Ectodermal cell (in vitro differentiated cells): ENCODE measurements at regions not wholly inside any gene's neighbourhood (a gene's known extent, or its start where the extent isn't known, plus 50 kb on each side); places are given as distances from the start of the nearest gene placed in this dataset.
A peak's percentile ranks its signal among the peaks of the same experiment; 100 is the strongest.

ENCODE experiments used
- H3K27ac ChIP-seq: 2 replicates; pipeline ENCODE4 v1.7.0; 2013; ENCODE audit warnings: mild to moderate bottlenecking, low read depth, low read length; ENCODE audit not compliant: insufficient read depth, poor library complexity, severe bottlenecking
- H3K27me3 ChIP-seq: 2 replicates; pipeline ENCODE4 v1.7.0; 2013; ENCODE audit warnings: mild to moderate bottlenecking, low read length; ENCODE audit not compliant: insufficient read depth, control insufficient read depth, poor library complexity, severe bottlenecking
- H3K36me3 ChIP-seq: one replicate; pipeline ENCODE4 v1.7.0; 2013; ENCODE audit warnings: low read length; ENCODE audit not compliant: control insufficient read depth, insufficient read depth
- H3K4me1 ChIP-seq: one replicate; pipeline ENCODE4 v1.7.0; 2013; ENCODE audit warnings: low read length; ENCODE audit not compliant: control insufficient read depth, insufficient read depth
- H3K4me3 ChIP-seq: 2 replicates; pipeline ENCODE4 v1.7.0; 2013; ENCODE audit warnings: low read depth, low read length, control low read depth; ENCODE audit not compliant: insufficient read depth
- H3K9me3 ChIP-seq: 2 replicates; pipeline ENCODE4 v1.7.0; 2013; ENCODE audit warnings: mild to moderate bottlenecking, low read length, moderate library complexity; ENCODE audit not compliant: control insufficient read depth
- WGBS, 2 experiments: methylation state at CpG; one replicate each; pipeline ENCODE4 v1.1.7; 2013; ENCODE audit warnings: missing lambda C conversion rate in 2 of 2; 5-methylcytosine and 5-hydroxymethylcytosine counted together

DNA sequence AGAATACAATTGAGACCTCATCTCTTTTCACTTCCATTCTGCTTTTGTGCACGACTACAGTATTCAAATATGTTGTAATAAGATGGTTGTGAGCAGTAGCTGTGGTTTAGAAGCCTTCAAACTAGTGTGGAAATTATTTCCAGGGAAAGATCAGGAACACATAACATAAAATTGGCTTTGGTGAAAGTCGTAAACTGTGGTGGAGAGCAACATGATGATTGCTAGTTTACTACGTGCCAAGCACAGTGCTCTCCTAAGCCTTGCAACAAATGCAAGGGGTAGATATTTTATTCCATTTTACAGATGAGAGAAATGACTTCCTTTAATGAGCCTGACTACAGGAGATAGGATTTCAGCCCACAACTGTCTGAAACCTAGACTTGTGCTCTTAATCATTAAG lies 172.4 kb upstream of the LMNTD1 start:
- no peaks in the 10 kb centered on the region for H3K27me3 ChIP-seq
- no peaks in the 10 kb centered on the region for H3K36me3 ChIP-seq
- no peaks in the 10 kb centered on the region for H3K9me3 ChIP-seq
- H3K4me1 ChIP-seq = no peaks in the 10 kb centered on the region
- H3K4me3 ChIP-seq = no peak overlapping the region
- 94 to 96% methylated on average over 3 of the region's 3 CpGs for whole genome bisulfite sequencing, 2 experiments
- H3K27ac ChIP-seq = no peak overlapping the region

DNA sequence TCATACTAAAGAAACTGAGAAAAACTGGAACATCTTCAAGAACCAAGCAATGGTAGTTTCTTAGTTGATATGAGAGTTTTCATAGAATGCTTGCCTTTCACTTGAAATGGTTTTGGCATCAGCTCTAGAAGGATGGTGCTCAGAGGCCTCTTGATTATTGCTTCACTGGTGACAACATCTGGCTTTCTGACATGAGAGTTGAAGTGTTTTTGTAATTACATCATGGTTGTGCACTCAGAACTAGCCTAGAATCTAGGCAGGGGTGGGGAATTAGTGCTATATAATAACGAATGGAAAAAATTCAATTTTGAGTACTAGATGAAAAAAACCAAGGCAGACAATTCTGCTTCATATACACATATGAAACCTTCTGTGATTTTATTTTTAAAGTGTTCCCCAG lies 172.8 kb upstream of the LMNTD1 start:
- H3K27me3 ChIP-seq = no peaks in the 10 kb centered on the region
- H3K4me3 ChIP-seq = no peak overlapping the region
- no peaks in the 10 kb centered on the region for H3K36me3 ChIP-seq
- H3K27ac ChIP-seq = no peak overlapping the region
- no peaks in the 10 kb centered on the region for H3K4me1 ChIP-seq
- WGBS, 2 experiments = 100% methylated on average over 1 of the region's 1 CpG; no CpG with 5 or more reads in 1 of the 2 experiments
- no peaks in the 10 kb centered on the region for H3K9me3 ChIP-seq

DNA sequence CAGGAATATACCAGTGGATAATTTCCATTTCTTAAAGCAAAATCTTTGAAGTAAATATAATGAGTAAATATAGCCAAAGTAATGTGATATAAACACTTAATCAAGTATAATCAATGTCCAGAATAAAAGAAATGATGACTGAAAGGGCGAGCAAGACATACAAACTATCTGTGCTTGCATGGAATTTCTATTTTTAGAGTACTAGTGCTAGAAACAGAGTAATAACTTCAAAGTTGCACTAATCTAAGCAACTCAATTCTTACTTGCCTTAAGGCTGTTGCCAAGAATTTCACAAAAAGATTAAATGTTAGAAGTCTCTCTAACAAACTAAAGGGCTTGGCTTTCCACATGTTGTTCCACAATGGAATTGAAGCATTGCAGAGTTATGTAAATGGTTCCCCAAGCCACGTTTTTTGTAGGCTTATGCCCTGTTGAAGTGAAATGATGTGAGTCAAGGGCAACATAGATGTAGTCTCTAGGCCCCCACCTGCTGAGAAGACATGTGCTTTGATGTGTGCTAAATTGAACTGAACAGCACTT lies 175.0 kb upstream of the LMNTD1 start:
- H3K4me1 ChIP-seq = no peaks in the 10 kb centered on the region
- H3K36me3 ChIP-seq = no peaks in the 10 kb centered on the region
- no peak overlapping the region for H3K4me3 ChIP-seq
- H3K27me3 ChIP-seq = no peaks in the 10 kb centered on the region
- H3K9me3 ChIP-seq = no peaks in the 10 kb centered on the region
- no peak overlapping the region for H3K27ac ChIP-seq
- 74 to 82% methylated on average over 2 of the region's 2 CpGs for WGBS, 2 experiments

DNA sequence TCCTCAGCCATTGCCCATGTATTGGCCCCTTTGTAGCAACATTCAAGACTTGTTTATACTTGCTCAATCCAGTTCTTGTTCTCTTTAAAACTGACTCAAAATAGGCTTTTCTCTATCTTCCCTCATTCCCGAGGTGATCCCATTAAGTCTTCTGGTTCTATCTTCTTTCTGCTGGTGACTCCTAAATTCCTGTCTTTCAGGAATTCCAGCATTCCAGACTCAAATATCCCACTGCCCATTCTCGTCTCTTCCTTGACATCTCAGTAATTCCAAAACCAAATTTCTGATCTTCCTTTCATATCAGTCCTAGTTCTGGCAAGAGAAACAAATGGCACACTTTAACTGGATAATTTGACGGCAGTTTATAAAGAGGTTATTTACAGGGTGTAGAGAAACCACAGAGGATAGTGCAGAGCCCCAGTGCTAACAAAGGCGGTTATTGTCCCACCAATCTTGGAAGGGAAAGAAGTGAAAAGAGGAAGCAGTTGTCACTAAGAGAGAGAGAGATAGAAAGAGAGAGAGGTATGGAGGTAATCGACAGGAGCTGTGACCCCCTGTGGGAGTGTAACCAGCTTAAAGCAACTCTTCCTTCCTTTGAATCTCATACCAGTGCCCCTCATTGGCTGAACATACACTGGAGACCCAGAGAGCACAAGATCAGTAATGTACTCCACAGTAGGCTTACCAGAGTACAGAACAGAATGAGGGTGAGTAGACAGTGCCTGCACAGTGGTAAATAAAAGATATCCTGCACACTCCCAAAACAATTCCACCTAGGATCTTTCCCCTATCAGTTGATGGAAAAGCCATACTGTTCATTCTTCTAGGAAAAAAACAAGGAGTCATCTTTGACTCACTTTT lies 177.6 kb upstream of the LMNTD1 start:
- H3K9me3 ChIP-seq = no peaks in the 10 kb centered on the region
- H3K36me3 ChIP-seq = no peaks in the 10 kb centered on the region
- peak overlapping the region; percentile 33 for H3K27ac ChIP-seq
- H3K4me1 ChIP-seq = no peaks in the 10 kb centered on the region
- no peak overlapping the region for H3K4me3 ChIP-seq
- H3K27me3 ChIP-seq = no peaks in the 10 kb centered on the region
- WGBS, 2 experiments = 72 to 75% methylated on average over 5 of the region's 5 CpGs

DNA sequence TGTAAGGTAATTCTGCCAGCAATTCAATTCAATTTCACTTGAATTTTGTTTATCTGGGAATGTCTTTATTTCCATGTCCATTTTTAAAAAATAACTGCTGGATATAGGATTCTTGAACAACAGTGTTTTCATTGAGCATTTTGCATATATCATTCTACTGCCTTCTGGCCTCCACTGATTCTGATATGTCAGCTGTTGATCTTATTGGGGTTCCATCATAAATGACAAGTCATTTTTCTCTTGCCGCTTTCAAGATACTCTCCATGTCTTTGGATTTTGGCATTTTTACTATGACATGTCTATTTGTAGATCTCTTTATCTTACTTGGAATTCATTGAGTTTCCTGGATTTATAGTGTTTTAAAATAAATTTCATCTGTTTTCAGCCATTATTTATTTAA lies 180.5 kb upstream of the LMNTD1 start:
- no peak overlapping the region for H3K4me3 ChIP-seq
- H3K4me1 ChIP-seq = no peaks in the 10 kb centered on the region
- H3K27me3 ChIP-seq = no peaks in the 10 kb centered on the region
- no peak overlapping the region for H3K27ac ChIP-seq
- no peaks in the 10 kb centered on the region for H3K36me3 ChIP-seq
- H3K9me3 ChIP-seq = no peaks in the 10 kb centered on the region
- WGBS, 2 experiments = 83 to 100% methylated on average over 1 of the region's 1 CpG

DNA sequence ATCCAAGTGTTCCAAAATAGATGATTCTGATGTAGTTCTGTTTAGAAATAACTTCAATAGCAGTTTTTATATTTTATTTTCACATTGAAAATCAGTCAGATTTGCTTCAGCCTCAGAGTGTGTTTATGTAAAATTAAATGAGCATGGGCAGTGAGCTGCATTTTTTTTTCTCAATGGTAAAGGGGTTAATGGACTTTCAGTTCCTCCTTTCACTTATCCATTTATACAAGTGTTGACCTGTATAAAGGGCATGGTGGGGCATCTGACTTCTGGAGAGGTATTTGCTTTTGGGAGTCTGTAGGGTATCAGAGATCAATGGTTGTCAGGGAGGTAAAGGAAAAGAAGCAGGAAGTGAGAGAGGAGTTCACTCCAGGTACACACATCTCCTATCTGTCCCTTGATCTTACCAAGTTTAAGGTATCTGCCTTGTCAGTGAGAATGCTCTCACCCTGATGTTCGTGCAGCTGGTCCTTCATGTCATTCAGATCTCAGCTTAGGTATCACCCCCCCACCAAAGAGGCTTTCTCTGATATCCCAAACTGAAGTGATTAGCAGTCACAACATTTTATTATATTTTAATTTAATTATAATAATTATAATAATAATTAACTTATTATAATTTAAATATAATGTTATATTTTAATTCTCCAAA lies 181.6 kb upstream of the LMNTD1 start:
- Histone ChIP-seq H3K4me3 (no peak overlapping the region), H3K4me1 (no peaks in the 10 kb centered on the region), H3K27ac (no peak overlapping the region), H3K9me3 (no peaks in the 10 kb centered on the region), H3K36me3 (no peaks in the 10 kb centered on the region), H3K27me3 (no peaks in the 10 kb centered on the region)
- WGBS, 2 experiments = 95 to 100% methylated on average over 1 of the region's 1 CpG

DNA sequence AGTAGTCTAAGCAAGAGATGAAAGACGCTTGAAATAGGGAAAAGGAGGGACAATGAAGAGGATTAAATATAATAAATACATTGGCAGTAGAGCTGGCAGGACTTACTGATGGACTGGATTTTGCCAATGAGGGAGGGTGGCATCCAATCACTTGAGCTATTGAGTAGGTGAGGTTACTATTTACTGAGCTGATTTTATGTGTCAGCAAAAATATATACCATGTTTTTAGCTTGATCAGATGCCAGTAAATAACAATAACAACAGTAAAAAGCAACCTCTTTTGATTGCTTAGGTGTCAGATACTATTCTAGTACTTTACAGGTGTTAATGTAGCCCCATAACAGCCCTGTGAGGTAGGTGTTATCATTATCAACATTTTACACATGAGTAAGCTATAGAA lies 187.5 kb upstream of the LMNTD1 start:
- Histone ChIP-seq H3K27me3 (no peaks in the 10 kb centered on the region), H3K4me1 (no peaks in the 10 kb centered on the region), H3K4me3 (no peak overlapping the region), H3K9me3 (no peaks in the 10 kb centered on the region), H3K27ac (no peak overlapping the region), H3K36me3 (no peaks in the 10 kb centered on the region)
- WGBS, 2 experiments = 87 to 93% methylated on average over 1 of the region's 1 CpG

DNA sequence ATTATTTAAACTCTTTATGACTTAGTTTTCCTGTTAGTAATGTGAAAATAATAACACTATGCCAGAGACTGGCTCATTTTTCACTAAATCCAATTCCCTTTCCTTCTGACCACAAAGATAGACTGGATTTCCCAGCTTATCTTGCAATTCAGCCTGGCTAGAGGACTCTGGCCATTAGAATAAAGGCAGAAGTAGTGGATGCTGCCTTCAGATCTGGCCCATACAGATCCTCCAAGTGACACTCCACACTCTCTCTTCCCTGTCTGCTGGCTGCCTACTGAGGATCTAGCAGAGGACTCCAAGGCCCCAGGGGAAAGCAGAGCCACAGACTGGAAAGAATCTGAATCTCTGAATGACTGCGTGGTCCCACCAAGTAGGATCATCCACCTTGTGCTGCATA lies 188.8 kb upstream of the LMNTD1 start:
- no peaks in the 10 kb centered on the region for H3K9me3 ChIP-seq

DNA sequence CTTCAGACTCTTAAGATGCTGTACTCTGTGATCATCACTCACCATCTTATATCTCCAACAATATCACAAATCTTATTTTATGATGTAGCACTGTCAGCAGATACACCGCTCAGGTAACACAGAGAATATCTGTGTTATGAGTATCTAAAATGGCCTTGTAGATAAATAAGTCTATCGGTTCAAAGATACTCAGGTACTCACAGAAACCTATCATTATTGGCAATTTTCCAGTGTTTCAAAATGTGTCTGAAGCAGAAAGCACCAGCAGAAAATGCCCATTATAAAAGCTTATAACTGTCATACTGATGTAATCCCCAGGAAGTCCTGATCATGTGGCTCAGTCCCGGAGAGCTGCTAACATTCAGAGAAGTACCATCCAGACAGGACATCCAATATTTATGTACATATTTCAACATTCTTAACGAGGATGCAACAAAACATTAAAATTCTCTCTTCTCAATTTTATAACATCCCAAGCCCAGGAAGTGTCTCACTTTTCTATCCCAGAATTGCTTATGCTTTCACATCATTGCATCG lies 190.7 kb upstream of the LMNTD1 start:
- H3K4me1 ChIP-seq = no peaks in the 10 kb centered on the region
- no peaks in the 10 kb centered on the region for H3K27me3 ChIP-seq
- H3K27ac ChIP-seq = no peak overlapping the region
- H3K9me3 ChIP-seq = no peaks in the 10 kb centered on the region
- no peak overlapping the region for H3K4me3 ChIP-seq
- WGBS, 2 experiments = 90 to 92% methylated on average over 5 of the region's 5 CpGs
- no peaks in the 10 kb centered on the region for H3K36me3 ChIP-seq

More for the DNA sequence above, 188.8 kb upstream of the LMNTD1 start:
- Histone ChIP-seq H3K4me3 (no peak overlapping the region), H3K4me1 (no peaks in the 10 kb centered on the region), H3K36me3 (no peaks in the 10 kb centered on the region), H3K27me3 (no peaks in the 10 kb centered on the region), H3K27ac (no peak overlapping the region)
- 100% methylated on average over 1 of the region's 1 CpG; no CpG with 5 or more reads in 1 of the 2 experiments for WGBS, 2 experiments

DNA sequence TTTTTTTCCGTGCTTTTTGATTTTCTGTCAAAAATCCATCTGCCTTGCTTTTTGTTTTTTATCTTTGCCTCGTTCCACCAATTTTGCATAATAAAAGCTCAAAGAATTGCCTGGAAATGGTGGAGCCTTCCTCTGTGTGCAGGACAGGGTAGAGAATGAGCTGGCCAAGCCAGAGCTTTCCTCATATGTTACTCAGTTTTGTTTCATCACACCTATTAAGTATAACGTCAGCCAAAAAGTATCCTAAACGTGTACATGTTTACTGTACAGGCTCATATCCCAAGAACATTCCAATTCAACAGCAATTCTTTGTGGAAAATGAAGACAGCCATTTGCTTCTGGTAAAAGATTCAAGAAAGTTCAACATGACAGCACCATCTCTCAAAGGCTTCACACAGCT lies 191.2 kb upstream of the LMNTD1 start:
- WGBS, 2 experiments = 67 to 72% methylated on average over 4 of the region's 4 CpGs
- Histone ChIP-seq H3K9me3 (no peaks in the 10 kb centered on the region), H3K27me3 (no peaks in the 10 kb centered on the region), H3K4me3 (no peak overlapping the region), H3K27ac (no peak overlapping the region), H3K36me3 (no peaks in the 10 kb centered on the region), H3K4me1 (no peaks in the 10 kb centered on the region)
